ENCODE measurements at regions not wholly inside any gene's neighbourhood (a gene's known extent, or its start where the extent isn't known, plus 50 kb on each side); places are given as distances from the start of the nearest gene placed in this dataset.

DNA sequence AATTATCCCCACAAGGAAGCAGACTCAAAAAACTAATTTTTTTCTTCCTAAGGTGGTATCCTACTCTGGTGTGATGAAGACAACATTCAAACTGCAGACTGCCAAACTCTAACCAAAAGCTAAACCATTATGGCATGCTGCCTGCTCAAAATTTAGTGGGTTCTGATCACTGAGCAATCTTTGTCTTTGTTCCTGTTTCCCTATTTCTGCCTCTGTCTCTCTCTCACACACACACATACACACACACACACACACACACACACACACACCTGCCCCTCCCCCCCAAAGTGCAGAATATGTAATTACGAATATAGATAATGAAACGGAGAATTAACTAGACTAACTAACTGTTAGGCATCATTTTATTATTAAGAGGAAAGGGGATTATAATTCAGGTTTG lies 1278.6 kb downstream of the PCDH7 start:
- H3K4me3 ChIP-seq (ENCODE audit: low read depth, low read length), result no peak overlapping the region
- no peak for DNase-seq (ENCODE audit: low read depth)

DNA sequence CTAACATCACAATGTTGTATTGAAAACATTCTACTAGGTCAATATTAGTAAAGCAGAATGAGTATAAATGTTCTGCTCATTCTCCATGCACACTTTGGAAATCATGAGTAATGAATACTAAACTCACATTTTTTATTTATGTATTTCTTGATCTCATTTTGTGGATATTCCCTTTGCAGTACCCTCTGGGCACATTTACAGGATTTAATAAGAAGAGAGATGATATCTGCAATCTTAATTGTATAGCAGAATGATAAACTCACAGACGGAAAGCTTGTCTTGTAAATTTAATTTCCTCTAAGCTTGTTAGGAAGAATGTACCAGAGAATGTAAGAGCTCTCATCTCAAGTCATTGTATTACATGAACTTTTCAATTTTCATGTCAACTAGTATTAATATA lies 1279.7 kb downstream of the PCDH7 start:
- no peak overlapping the region for H3K4me3 ChIP-seq (ENCODE audit: low read depth, low read length)
- no peak for DNase-seq (ENCODE audit: low read depth)

DNA sequence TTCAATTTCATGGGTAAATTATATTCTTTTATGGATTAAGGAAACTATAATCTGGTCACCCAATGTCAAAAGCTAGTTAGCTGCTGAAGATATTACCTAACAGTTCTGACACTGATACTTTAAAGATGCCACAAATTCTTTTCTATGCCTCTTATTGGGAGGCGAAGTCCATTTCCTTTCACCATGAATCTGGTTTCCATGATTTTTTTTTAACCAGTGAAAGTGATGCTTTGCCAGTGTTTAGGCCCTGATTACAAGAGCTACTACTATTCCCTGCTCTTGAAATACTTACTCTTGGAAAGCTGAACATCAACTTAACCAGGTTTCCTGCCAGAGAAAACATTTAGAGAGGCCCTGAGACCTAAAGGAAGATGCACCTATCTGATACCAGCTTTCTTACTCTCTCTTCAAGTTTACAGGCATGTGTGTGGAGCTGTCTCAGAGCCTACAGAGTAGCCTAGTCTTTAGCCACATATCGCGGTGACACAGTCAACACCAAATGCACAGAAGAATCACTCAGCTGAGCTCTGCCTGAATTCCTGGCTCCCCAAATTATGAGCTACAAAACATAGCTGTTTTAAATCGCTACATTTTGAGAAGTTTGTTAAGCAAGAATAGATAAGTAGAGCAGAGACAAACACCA lies 1280.8 kb downstream of the PCDH7 start:
- H3K4me3 ChIP-seq (ENCODE audit: low read depth, low read length), result no peak overlapping the region
- DNase-seq (ENCODE audit: low read depth), result no peak

DNA sequence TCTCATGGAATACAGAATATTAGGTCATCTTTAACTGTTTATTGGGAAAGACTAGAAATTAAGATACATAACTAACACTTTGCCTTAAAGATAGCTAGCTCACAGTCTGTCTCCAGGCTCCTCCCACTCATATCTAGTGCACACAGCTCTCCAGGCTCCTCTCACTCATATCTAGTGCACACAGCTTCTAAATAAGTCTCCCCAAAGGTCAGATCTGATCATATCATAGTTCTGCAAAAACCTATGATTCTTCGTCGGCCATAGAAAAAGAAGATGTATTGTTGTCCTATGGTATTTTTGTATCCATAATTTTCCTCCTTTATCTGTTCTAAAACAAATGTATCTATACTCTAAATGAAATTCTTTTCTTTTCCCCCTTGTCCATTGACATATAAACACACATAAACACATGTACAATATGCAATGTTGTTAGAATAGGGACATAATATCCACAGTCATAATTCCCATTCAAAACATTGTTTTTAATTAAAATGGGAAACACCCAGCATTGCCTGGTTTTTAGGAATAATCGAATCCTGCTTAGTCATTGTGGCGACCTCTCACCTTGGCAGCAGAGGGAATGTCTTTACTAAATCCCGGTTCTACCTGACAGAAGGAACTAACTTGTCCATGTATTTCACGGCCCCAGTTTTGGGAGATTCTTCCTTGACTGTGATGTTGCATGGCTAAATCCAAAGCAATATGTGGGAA lies 1282.0 kb downstream of the PCDH7 start:
- no peak for DNase-seq (ENCODE audit: low read depth)
- no peak overlapping the region for H3K4me3 ChIP-seq (ENCODE audit: low read depth, low read length)

DNA sequence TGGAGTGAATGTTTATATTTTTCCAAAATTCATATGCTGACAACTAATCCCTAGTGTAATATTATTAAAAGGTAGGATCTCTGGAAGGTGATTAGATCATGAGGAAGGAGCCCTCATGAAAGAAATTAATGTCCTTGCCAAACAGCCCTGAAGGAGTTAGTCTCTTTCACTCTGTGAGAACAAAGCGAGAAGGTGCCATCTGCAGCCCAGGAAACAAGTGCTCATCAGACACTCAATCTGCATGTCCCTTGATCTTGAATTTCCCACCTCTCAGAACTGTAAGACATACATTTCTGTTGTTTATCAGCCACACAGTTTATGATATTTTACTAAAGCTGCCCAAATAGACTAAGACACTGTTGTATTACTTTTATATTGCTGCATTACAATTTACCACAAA lies 1283.4 kb downstream of the PCDH7 start:
- no peak for DNase-seq (ENCODE audit: low read depth)
- no peak overlapping the region for H3K4me3 ChIP-seq (ENCODE audit: low read depth, low read length)

DNA sequence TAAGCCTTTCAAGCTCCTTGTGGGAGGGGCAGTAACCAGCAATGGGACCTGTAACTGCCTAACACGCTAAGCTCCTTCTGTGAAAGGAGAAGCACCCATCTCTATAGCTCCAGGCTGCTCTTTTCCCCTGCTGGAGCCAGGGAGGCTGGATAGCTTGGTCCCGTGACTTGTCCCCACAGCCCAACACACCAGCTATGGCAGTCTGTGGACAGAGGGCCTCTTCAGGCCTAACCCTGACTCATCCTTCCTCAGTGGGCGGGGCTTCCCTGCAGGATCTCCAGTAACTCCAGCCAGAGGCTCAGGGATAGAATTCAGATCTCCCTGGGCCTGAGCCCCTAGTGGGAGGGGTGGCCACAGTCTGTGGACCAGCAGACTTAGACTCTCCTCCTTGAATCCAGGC lies 1290.1 kb downstream of the PCDH7 start:
- no peak for DNase-seq (ENCODE audit: low read depth)
- no peak overlapping the region for H3K4me3 ChIP-seq (ENCODE audit: low read depth, low read length)

DNA sequence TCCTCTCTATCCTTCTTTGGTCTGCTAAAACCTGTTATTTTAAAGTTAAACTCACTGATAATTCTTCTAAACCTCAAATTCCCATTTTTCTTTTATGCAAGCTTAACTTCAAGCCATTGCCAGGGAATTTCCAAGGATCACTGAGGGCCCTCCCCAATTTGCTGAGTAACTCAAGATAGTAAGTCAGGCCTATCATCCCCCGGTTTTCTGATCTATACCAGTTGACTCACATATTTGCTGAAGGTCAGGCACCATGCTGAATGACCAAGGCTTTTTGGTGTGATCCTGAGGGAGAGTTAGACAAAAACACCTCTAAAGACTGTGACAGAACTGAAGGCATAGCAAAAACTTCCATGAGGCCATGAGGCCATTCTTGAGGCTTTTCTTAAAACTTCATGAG lies 1301.9 kb downstream of the PCDH7 start:
- peak; percentile 2 for DNase-seq (ENCODE audit: low read depth)

DNA sequence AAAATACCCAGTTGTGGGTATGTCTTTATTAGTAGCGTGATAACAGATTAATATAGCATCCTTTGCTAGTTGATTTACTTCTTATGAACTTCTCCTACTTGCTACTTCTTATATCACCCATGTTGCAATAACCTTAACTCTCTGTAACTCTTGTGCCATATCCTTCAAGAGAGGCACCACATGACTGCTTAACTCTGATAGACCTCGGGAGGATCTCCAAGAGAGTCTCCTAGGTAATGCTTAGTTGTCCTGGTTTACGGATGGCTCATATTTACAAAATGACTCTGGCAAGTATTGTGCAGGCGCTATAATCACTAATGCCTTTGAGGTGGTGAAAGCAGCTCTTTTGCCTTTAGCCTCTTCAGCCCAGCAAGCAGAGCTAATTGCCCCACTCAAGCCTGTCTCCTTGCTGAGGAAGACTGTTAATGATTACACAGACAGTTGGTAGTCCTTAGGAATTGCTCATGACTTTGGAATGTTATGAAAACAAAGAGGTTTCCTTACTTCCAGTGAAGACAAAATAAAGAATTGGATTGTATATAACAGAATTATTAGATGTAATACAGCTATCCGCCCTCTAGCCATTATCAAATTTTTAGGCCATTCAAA lies 1305.8 kb downstream of the PCDH7 start:
- H3K4me3 ChIP-seq (ENCODE audit: low read depth, low read length), result no peak overlapping the region
- DNase-seq (ENCODE audit: low read depth), result peak; percentile 31

More for the DNA sequence above, 1301.9 kb downstream of the PCDH7 start:
- H3K4me3 ChIP-seq (ENCODE audit: low read depth, low read length), result no peak overlapping the region

DNA sequence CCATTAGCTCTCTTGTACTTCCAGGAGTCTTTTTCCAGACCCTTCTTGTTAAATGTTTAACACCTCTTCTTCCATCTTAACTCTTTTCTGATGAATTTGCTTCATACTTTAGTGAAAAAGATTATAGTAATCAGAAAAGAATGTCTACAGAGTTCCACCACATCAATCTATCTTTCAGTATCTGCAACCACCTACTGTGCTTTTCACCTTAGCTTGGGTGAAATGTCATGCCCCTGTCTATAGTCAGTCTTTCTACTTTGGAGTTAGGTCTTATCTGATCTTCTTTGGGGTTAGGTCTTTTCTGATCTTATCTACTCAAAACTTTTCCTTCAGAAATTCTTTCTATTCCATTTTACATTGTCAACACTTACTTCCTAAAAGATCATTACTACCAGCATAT lies 1310.2 kb downstream of the PCDH7 start:
- DNase-seq (ENCODE audit: low read depth), result no peak
- no peak overlapping the region for H3K4me3 ChIP-seq (ENCODE audit: low read depth, low read length)

DNA sequence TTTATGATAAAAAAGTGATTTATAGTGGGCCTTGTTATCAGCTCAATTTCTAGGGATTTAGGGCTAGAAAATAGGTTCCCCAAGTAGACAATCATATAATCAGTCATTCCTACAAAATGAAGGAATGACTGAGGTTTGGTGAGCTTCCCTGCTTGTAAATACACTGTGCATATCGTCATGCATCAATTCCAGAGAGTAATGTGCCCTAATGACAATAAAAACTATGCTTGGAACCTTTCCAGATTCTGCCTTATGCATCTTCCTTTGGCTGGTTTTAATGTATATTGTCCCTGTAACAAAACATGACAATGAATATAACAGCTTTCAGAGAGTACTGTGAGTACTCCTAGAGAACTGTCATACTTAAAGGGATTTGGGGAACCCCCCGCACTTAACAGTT lies 1310.9 kb downstream of the PCDH7 start:
- no peak overlapping the region for H3K4me3 ChIP-seq (ENCODE audit: low read depth, low read length)
- no peak for DNase-seq (ENCODE audit: low read depth)

DNA sequence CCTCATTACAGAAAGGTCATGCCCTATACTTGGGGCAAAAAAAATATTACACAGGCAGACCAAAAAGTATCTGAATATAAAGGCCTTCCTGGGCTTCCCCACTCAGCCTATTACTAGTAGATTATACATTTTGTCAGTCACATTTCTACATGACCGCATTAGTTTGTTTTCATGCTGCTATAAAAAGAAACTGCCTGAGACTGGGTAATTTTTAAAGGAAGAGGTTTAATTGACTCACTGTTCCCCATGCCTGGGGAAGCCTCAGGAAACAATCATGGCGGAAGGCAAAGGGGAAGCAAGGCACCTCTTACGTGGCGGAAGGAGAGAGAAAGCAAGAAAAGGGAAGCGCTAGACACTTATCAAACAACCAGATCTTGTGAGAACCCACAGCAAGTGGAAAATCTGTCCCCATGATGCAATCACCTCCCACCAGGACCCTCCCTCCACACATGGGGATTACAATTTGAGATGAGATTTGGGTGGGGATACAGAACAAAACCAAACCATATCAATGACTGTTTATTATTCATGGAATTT lies 1312.0 kb downstream of the PCDH7 start:
- DNase-seq (ENCODE audit: low read depth), result no peak
- H3K4me3 ChIP-seq (ENCODE audit: low read depth, low read length), result no peak overlapping the region

DNA sequence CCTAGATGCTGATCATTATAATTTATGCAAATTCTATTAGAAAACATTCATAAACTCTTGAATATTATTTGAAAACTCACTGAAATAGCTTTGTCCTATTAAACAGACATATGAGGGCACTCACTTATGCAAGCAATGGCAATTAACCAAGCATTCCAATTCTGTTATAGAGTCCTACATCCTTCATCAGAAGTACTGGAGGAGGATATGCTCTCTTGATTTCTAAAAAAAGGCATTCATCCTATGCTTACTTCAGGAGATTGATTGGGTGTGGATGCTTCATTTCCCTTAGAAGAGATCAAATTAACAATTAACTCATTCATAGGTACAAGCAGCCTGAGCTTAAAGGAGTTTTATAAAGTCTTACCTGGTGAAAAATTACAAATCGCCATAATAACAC lies 1317.2 kb downstream of the PCDH7 start:
- no peak overlapping the region for H3K4me3 ChIP-seq (ENCODE audit: low read depth, low read length)
- DNase-seq (ENCODE audit: low read depth), result no peak

DNA sequence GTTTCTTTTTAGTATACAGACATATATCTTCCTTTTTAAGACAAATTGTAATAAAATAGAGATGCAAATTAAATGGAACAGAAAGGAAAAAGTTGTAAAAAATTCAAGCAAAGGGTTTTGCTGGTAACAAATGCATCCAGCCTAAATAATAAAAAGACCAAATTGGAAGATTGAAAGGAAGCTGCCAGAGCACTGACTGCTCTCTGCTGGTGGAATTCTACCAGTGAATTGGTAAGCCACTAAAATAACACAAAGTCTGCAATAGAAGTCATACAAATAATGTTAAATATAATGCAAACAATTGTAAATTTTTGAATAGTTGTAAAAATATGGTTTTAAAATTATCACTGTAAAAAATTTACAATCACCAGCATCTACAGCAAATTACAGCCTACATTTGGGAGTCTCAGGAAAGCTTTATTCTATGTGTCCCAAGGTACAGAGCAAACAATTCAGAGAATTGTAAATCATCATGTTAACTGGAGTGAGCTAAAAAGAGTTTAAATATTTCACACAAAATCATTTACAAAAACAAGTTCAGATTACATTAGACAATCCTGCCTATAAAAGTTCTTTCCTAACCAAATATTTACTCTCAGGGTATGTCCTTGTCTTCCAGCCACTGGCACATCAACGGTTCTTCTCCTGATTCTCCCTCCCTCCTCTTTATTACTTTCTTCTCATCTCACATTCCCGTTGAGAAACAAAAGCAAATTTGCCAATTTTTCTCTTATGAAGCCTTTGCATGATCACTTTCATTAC lies 1322.5 kb downstream of the PCDH7 start:
- no peak overlapping the region for H3K4me3 ChIP-seq (ENCODE audit: low read depth, low read length)
- no peak for DNase-seq (ENCODE audit: low read depth)

DNA sequence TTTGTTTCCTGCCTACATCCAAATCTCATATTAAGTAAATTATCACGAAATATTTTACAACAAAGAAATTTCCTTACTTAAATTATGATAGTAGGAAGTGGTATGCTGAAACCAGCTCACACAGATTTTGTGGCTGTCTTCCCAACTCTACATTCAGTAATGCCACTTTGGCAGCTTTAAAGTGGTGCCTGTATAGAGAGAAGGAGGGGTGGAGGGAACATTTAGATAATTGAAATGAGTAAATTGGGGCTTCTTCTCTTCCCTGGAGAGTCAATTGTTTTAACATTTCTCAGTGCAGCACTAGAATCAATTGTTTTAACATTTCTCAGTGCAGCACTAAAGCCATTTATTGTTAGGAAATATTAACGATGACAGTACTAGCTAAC lies 1323.1 kb downstream of the PCDH7 start:
- H3K4me3 ChIP-seq (ENCODE audit: low read depth, low read length), result no peak overlapping the region
- no peak for DNase-seq (ENCODE audit: low read depth)

DNA sequence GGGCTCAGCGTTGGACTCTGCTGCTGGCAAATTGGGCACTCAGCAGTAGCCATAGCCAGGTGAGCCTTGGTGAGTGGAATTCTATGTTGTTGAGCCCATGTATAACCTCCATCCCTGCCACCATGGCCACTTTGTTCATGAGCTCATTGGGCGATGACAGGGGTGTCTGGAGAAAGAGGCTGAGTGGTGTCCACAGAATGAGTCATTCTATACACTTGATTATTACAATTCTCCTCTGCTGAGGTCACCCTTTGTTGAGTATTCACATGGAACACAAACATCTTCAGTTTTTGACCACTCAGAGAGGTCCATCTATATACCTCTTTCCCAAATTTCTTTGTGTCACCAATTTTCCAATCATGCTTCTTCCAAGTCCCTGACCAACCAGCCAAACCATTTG lies 1341.7 kb downstream of the PCDH7 start:
- no peak overlapping the region for H3K4me3 ChIP-seq (ENCODE audit: low read depth, low read length)

DNA sequence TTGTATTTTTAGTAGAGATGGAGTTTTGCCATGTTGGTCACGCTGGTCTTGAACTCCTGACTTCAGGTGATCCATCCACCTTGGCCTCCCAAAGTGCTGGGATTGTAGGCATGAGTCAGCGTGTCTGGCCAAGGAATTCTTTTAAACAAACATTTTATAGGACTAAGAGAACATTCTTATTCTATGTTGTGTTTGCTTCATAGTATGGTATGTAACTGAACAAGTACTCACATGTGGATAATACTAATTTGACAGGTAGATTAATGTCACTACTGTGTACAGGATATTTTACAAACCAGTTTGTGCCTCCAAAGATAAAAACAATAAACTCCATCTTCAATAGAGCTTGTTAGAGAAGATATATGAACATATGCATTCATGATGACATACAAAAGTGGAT lies 1353.4 kb downstream of the PCDH7 start:
- no peak for DNase-seq (ENCODE audit: low read depth)
- no peak overlapping the region for H3K4me3 ChIP-seq (ENCODE audit: low read depth, low read length)

More for the DNA sequence above, 1341.7 kb downstream of the PCDH7 start:
- DNase-seq (ENCODE audit: low read depth), result no peak

DNA sequence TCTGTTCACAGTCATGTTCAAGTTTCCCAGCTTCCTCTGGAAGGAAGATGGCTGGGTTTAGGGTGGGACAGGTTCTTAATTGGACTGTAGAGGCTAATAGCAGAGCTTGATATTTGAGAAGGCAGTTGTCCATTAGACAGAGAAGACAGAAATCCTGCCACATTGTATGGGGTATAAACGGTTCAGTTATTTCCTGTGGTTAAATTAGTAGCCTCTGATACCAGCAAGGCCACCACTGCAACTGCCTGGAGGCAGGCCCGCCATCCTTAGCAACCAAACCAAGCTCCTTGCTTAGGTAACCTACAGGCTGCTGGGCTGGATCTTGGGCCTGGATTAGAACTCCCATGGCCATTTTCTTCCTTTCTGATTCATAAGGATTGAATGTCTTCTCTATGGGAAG lies 1367.0 kb downstream of the PCDH7 start:
- no peak for DNase-seq (ENCODE audit: low read depth)
- H3K4me3 ChIP-seq (ENCODE audit: low read depth, low read length), result no peak overlapping the region

DNA sequence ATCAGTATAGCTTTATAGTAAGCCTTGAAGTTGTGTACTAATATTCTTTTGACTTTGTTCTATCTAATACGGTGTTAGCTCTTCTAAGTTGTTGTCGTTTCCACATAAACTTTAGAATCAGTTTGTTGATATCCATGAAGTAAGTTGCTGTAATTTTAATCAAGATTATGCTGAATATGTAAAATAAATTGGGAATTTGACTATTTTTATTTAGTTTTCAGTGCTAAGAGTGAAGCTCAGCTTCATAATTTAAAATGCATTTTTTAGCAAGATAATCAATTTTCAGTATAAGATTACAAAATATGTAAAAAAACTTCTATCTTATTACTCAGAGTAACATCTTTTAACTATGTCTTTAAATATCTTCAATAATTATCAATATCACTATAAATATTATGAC lies 1374.8 kb downstream of the PCDH7 start:
- DNase-seq (ENCODE audit: low read depth), result no peak
- H3K4me3 ChIP-seq (ENCODE audit: low read depth, low read length), result no peak overlapping the region

DNA sequence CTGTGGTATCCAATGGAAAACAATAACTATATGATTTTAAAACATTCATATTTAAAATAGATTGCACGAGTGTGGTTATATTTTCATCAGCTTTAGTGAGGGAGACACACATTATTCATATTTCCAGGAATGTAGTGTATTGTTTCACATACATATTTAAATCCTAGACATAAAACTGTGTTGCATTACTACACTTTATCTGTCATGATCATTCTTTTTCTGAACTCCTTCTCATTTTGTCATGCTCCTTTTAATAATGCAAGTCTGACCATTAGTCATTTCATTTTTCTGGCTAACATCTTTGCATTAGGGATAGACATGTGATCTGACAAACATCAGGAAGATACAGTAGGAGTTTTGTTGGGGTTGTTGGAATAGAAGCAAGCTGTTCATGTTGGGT lies 1382.7 kb downstream of the PCDH7 start:
- DNase-seq (ENCODE audit: low read depth), result no peak
- H3K4me3 ChIP-seq (ENCODE audit: low read depth, low read length), result no peak overlapping the region

DNA sequence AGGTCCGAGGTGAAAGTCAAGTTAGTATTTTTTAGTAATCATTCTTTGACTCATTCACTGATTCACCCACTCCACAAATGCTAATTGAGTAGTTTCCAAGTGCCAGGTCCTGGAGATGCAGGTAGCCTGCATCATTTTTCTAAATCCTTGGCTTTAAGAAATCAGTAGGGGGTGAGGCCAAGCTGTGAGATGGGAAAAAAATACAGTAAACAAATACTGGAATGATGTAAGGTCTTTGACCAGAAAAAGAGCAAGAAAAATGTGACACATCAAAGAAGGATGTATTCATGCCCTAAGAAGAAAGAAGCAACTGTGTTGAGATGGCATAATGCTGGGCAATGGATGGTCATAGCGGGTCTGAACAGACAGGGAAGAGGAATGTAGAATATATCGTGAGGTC lies 1386.6 kb downstream of the PCDH7 start:
- H3K4me3 ChIP-seq (ENCODE audit: low read depth, low read length), result no peak overlapping the region
- DNase-seq (ENCODE audit: low read depth), result no peak
